ENCODE measurements at regions not wholly inside any gene's neighbourhood (a gene's known extent, or its start where the extent isn't known, plus 50 kb on each side); places are given as distances from the start of the nearest gene placed in this dataset.

- H3K9me3 ChIP-seq, result no peaks in the 10 kb centered on the region
- intact Hi-C loops (cut with DNase I, micrococcal nuclease), result no loop called here
- no peak for ATAC-seq
- no peak for TF ChIP-seq CTCF (IDR thresholded peaks at IDR 0.05)
- no peak overlapping the region for H3K4me3 ChIP-seq
- DNase-seq, result no peak
- no peaks in the 10 kb centered on the region for H3K4me1 ChIP-seq (ENCODE audit: low read depth)
- H3K36me3 ChIP-seq (ENCODE audit: low read depth), result no peaks in the 10 kb centered on the region
These were observed 75.3 kb downstream of the NMUR2 start for GRCh38 chr5:152329761-152330283.

- no peaks in the 10 kb centered on the region for H3K36me3 ChIP-seq (ENCODE audit: low read depth)
- no peak for ATAC-seq
- peaks cover 3% of the 10 kb centered on the region for H3K9me3 ChIP-seq
- intact Hi-C loops (cut with DNase I, micrococcal nuclease), result no loop called here
- DNase-seq, result no peak
- no peak for TF ChIP-seq CTCF (IDR thresholded peaks at IDR 0.05)
- H3K4me1 ChIP-seq (ENCODE audit: low read depth), result no peaks in the 10 kb centered on the region
- no peak overlapping the region for H3K4me3 ChIP-seq
These were observed 75.9 kb downstream of the NMUR2 start for GRCh38 chr5:152329207-152329606.

- TF ChIP-seq CTCF (IDR thresholded peaks at IDR 0.05), result no peak
- intact Hi-C loops (cut with DNase I, micrococcal nuclease), result no loop called here
- ATAC-seq, result no peak
These were observed 89.1 kb downstream of the NMUR2 start for GRCh38 chr5:152315942-152316341.

GRCh38 chr5:152314196-152314829 lies 90.8 kb downstream of the NMUR2 start:
- no peak for TF ChIP-seq CTCF (IDR thresholded peaks at IDR 0.05)
- no peaks in the 10 kb centered on the region for H3K4me1 ChIP-seq (ENCODE audit: low read depth)
- ATAC-seq (no peak), DNase-seq (no peak)
- no peak overlapping the region for H3K4me3 ChIP-seq
- H3K9me3 ChIP-seq, result no peaks in the 10 kb centered on the region
- no peaks in the 10 kb centered on the region for H3K36me3 ChIP-seq (ENCODE audit: low read depth)
- intact Hi-C loops (cut with DNase I, micrococcal nuclease), result no loop called here

More at GRCh38 chr5:152315942-152316341, 89.1 kb downstream of the NMUR2 start:
- Histone ChIP-seq H3K36me3 (ENCODE audit: low read depth) (no peaks in the 10 kb centered on the region), H3K4me3 (no peak overlapping the region), H3K9me3 (no peaks in the 10 kb centered on the region), H3K4me1 (ENCODE audit: low read depth) (no peaks in the 10 kb centered on the region)
- no peak for DNase-seq

- no peaks in the 10 kb centered on the region for H3K36me3 ChIP-seq (ENCODE audit: low read depth)
- no peak for TF ChIP-seq CTCF (IDR thresholded peaks at IDR 0.05)
- H3K4me1 ChIP-seq (ENCODE audit: low read depth), result no peaks in the 10 kb centered on the region
- no peak overlapping the region for H3K4me3 ChIP-seq
- H3K9me3 ChIP-seq, result no peaks in the 10 kb centered on the region
- DNase-seq (no peak), ATAC-seq (no peak)
- intact Hi-C loops (cut with DNase I, micrococcal nuclease), result no loop called here
These were observed 95.1 kb downstream of the NMUR2 start for GRCh38 chr5:152309926-152310450.
